GM18508 (cell line): ENCODE measurements at regions not wholly inside any gene's neighbourhood (a gene's known extent, or its start where the extent isn't known, plus 50 kb on each side); places are given as distances from the start of the nearest gene placed in this dataset.

Experiments used
- ATAC-seq: cut with Tn5 transposase; IDR thresholded peaks from one replicate; pipeline ENCODE4 v1.9.1; 2021; ENCODE audit warnings: moderate number of reproducible peaks; ENCODE audit not compliant: insufficient read depth, unreplicated experiment

GRCh38 chr2:17095340-17095739 is 422.9 kb downstream of the RAD51AP2 start:
- ATAC-seq = no peak

GRCh38 chr2:17093712-17094111 is 424.5 kb downstream of the RAD51AP2 start:
- ATAC-seq = no peak

- no peak for ATAC-seq
Observed at GRCh38 chr2:17086990-17087389, 421.4 kb upstream of the CYRIA start.

- ATAC-seq = no peak
Observed at GRCh38 chr2:17085546-17086202, 420.0 kb upstream of the CYRIA start.

- no peak for ATAC-seq
Observed at GRCh38 chr2:17084877-17085276, 419.2 kb upstream of the CYRIA start.

GRCh38 chr2:17083902-17084301 is 418.3 kb upstream of the CYRIA start:
- no peak for ATAC-seq

GRCh38 chr2:17079262-17079661 is 413.6 kb upstream of the CYRIA start:
- ATAC-seq = no peak

GRCh38 chr2:17076533-17076932 is 410.9 kb upstream of the CYRIA start:
- no peak for ATAC-seq

GRCh38 chr2:17070711-17071110 is 405.1 kb upstream of the CYRIA start:
- no peak for ATAC-seq

- ATAC-seq = no peak
Observed at GRCh38 chr2:17069564-17069963, 403.9 kb upstream of the CYRIA start.

GRCh38 chr2:17068021-17068420 is 402.4 kb upstream of the CYRIA start:
- no peak for ATAC-seq

GRCh38 chr2:17065536-17065935 is 399.9 kb upstream of the CYRIA start:
- ATAC-seq = no peak

- ATAC-seq = no peak
Observed at GRCh38 chr2:17061028-17061427, 395.4 kb upstream of the CYRIA start.

GRCh38 chr2:17059458-17059857 is 393.8 kb upstream of the CYRIA start:
- ATAC-seq = no peak

GRCh38 chr2:17058772-17059402 is 393.3 kb upstream of the CYRIA start:
- ATAC-seq = no peak

GRCh38 chr2:17057109-17058017 is 391.7 kb upstream of the CYRIA start:
- no peak for ATAC-seq

GRCh38 chr2:17056236-17056635 is 390.6 kb upstream of the CYRIA start:
- ATAC-seq = no peak

- no peak for ATAC-seq
Observed at GRCh38 chr2:17052001-17052400, 386.4 kb upstream of the CYRIA start.

- no peak for ATAC-seq
Observed at GRCh38 chr2:17051538-17051937, 385.9 kb upstream of the CYRIA start.

GRCh38 chr2:17043173-17043572 is 377.5 kb upstream of the CYRIA start:
- ATAC-seq = no peak

GRCh38 chr2:17036361-17036760 is 370.7 kb upstream of the CYRIA start:
- ATAC-seq = no peak
